ENCODE measurements at regions not wholly inside any gene's neighbourhood (a gene's known extent, or its start where the extent isn't known, plus 50 kb on each side); places are given as distances from the start of the nearest gene placed in this dataset.

GRCh38 chr2:192700934-192701333, 506.2 kb upstream of the TMEFF2 start:
- Histone ChIP-seq H3K27me3 (replicated peaks; ENCODE audit: control insufficient read depth, insufficient read depth, low read length) (no peaks in the 10 kb centered on the region), H3K4me3 (ENCODE audit: low read depth, low read length) (no peak overlapping the region), H3K4me1 (no peaks in the 10 kb centered on the region), H3K9me3 (no peaks in the 10 kb centered on the region), H3K36me3 (ENCODE audit: control insufficient read depth, insufficient read depth, low read length) (no peaks in the 10 kb centered on the region)
- Mint-ChIP-seq H3K36me3 (ENCODE audit: insufficient read depth, unreplicated experiment) (no peaks in the 10 kb centered on the region), H3K9me3 (ENCODE audit: unreplicated experiment) (no peaks in the 10 kb centered on the region), H3K27me3 (ENCODE audit: insufficient read depth, unreplicated experiment) (no peaks in the 10 kb centered on the region), H3K4me1 (ENCODE audit: low read depth, unreplicated experiment) (no peaks in the 10 kb centered on the region), H3K27ac (ENCODE audit: unreplicated experiment) (no peak overlapping the region), H3K4me3 (ENCODE audit: unreplicated experiment) (no peak overlapping the region)
- BruUV-seq (replicated peaks): no TSS peak
- ChIA-PET POLR2A (no interaction called here), CTCF (no interaction called here)
- intact Hi-C loops (cut with micrococcal nuclease; ENCODE audit: unreplicated experiment): no loop called here
- DNase-seq: no peak
- no peak for TF ChIP-seq CTCF (IDR thresholded peaks at IDR 0.05; ENCODE audit: insufficient read depth in 1 of 2, low read depth in 1 of 2, low read length in 1 of 2, severe bottlenecking in 1 of 2, unreplicated experiment in 1 of 2)

- CTCF ChIA-PET: no interaction called here
- no peaks in the 10 kb centered on the region for H3K9me3 Mint-ChIP-seq (ENCODE audit: unreplicated experiment)
- H3K9me3 ChIP-seq: no peaks in the 10 kb centered on the region
- H3K27me3 ChIP-seq (replicated peaks; ENCODE audit: control insufficient read depth, insufficient read depth, low read length): no peaks in the 10 kb centered on the region
- intact Hi-C loops (cut with micrococcal nuclease; ENCODE audit: unreplicated experiment): no loop called here
- no TSS peak for BruUV-seq (replicated peaks)
- DNase-seq: no peak
- no peaks in the 10 kb centered on the region for H3K4me1 ChIP-seq
- no peaks in the 10 kb centered on the region for H3K4me1 Mint-ChIP-seq (ENCODE audit: low read depth, unreplicated experiment)
- H3K27ac Mint-ChIP-seq (ENCODE audit: unreplicated experiment): no peak overlapping the region
- no peak overlapping the region for H3K4me3 ChIP-seq (ENCODE audit: low read depth, low read length)
- POLR2A ChIA-PET: no interaction called here
- TF ChIP-seq CTCF (IDR thresholded peaks at IDR 0.05; ENCODE audit: insufficient read depth in 1 of 2, low read depth in 1 of 2, low read length in 1 of 2, severe bottlenecking in 1 of 2, unreplicated experiment in 1 of 2): no peak
- no peak overlapping the region for H3K4me3 Mint-ChIP-seq (ENCODE audit: unreplicated experiment)
- H3K36me3 Mint-ChIP-seq (ENCODE audit: insufficient read depth, unreplicated experiment): no peaks in the 10 kb centered on the region
- no peaks in the 10 kb centered on the region for H3K27me3 Mint-ChIP-seq (ENCODE audit: insufficient read depth, unreplicated experiment)
- no peaks in the 10 kb centered on the region for H3K36me3 ChIP-seq (ENCODE audit: control insufficient read depth, insufficient read depth, low read length)
These were observed 503.1 kb upstream of the TMEFF2 start for GRCh38 chr2:192697880-192698279.

GRCh38 chr2:192696857-192697256, 502.1 kb upstream of the TMEFF2 start:
- intact Hi-C loops (cut with micrococcal nuclease; ENCODE audit: unreplicated experiment): no loop called here
- DNase-seq: no peak
- CTCF ChIA-PET: no interaction called here
- no peaks in the 10 kb centered on the region for H3K36me3 ChIP-seq (ENCODE audit: control insufficient read depth, insufficient read depth, low read length)
- TF ChIP-seq CTCF (IDR thresholded peaks at IDR 0.05; ENCODE audit: insufficient read depth in 1 of 2, low read depth in 1 of 2, low read length in 1 of 2, severe bottlenecking in 1 of 2, unreplicated experiment in 1 of 2): no peak
- Mint-ChIP-seq H3K27me3 (ENCODE audit: insufficient read depth, unreplicated experiment) (no peaks in the 10 kb centered on the region), H3K4me1 (ENCODE audit: low read depth, unreplicated experiment) (no peaks in the 10 kb centered on the region), H3K36me3 (ENCODE audit: insufficient read depth, unreplicated experiment) (no peaks in the 10 kb centered on the region), H3K9me3 (ENCODE audit: unreplicated experiment) (no peaks in the 10 kb centered on the region), H3K27ac (ENCODE audit: unreplicated experiment) (no peak overlapping the region), H3K4me3 (ENCODE audit: unreplicated experiment) (no peak overlapping the region)
- no peak overlapping the region for H3K4me3 ChIP-seq (ENCODE audit: low read depth, low read length)
- BruUV-seq (replicated peaks): no TSS peak
- no peaks in the 10 kb centered on the region for H3K9me3 ChIP-seq
- no peaks in the 10 kb centered on the region for H3K27me3 ChIP-seq (replicated peaks; ENCODE audit: control insufficient read depth, insufficient read depth, low read length)
- no peaks in the 10 kb centered on the region for H3K4me1 ChIP-seq
- POLR2A ChIA-PET: no interaction called here
